Smooth muscle cell (in vitro differentiated cells): ENCODE measurements at regions not wholly inside any gene's neighbourhood (a gene's known extent, or its start where the extent isn't known, plus 50 kb on each side); places are given as distances from the start of the nearest gene placed in this dataset.

Experiments
- DNase-seq: peaks from one replicate; lab custom pipeline; 2025; ENCODE audit not compliant: unreplicated experiment; lab: John Stamatoyannopoulos, UW
- H2AFZ ChIP-seq: fragments of 200-600 bp; sonication (generic); 2 replicates; pipeline ENCODE4 v1.6.0; 2016; ENCODE audit warnings: antibody characterized with exemption, low read depth, mild to moderate bottlenecking
- H3F3A ChIP-seq: fragments of 200-600 bp; sonication (generic); 2 replicates; pipeline ENCODE4 v1.6.0; 2017; ENCODE audit warnings: antibody characterized with exemption, low read depth
- H3K27ac ChIP-seq: fragments of 200-600 bp; sonication (generic); 2 replicates; pipeline ENCODE4 v1.5.1; 2016; ENCODE audit warnings: low read depth, mild to moderate bottlenecking
- H3K27me3 ChIP-seq: fragments of 200-600 bp; sonication (generic); 2 replicates; pipeline ENCODE4 v1.6.1; 2016; ENCODE audit warnings: low read depth, mild to moderate bottlenecking
- H3K36me3 ChIP-seq: fragments of 200-600 bp; sonication (generic); 2 replicates; pipeline ENCODE4 v1.5.1; 2016; ENCODE audit warnings: low read depth
- H3K4me1 ChIP-seq: fragments of 200-600 bp; sonication (generic); 2 replicates; pipeline ENCODE4 v1.5.1; 2016; ENCODE audit warnings: low read depth
- H3K4me2 ChIP-seq: fragments of 200-600 bp; sonication (generic); 2 replicates; pipeline ENCODE4 v1.6.0; 2016; ENCODE audit warnings: mild to moderate bottlenecking
- H3K4me3 ChIP-seq: fragments of 200-600 bp; sonication (generic); 2 replicates; pipeline ENCODE4 v1.5.1; 2016; ENCODE audit warnings: mild to moderate bottlenecking
- H3K79me2 ChIP-seq: fragments of 200-600 bp; sonication (generic); 2 replicates; pipeline ENCODE4 v1.6.0; 2016; ENCODE audit warnings: low read depth, mild to moderate bottlenecking
- H3K9ac ChIP-seq: fragments of 200-600 bp; sonication (generic); 2 replicates; pipeline ENCODE4 v1.6.0; 2016; ENCODE audit warnings: low read depth
- H3K9me3 ChIP-seq: fragments of 200-600 bp; sonication (generic); replicated peaks from 2 replicates; pipeline ENCODE4 v1.5.1; 2016; ENCODE audit warnings: low read depth
- H4K20me1 ChIP-seq: fragments of 200-600 bp; sonication (generic); 2 replicates; pipeline ENCODE4 v1.6.0; 2016; ENCODE audit warnings: low read depth
- CTCF ChIP-seq: fragments of 200-600 bp; sonication (generic); IDR thresholded peaks from 2 replicates; pipeline ENCODE4 v1.5.1; 2017; ENCODE audit warnings: borderline replicate concordance, mild to moderate bottlenecking, antibody characterized with exemption; ENCODE audit not compliant: insufficient read depth, poor library complexity, severe bottlenecking
- WGBS: methylation state at CpG from one replicate; pipeline ENCODE4 v1.1.7; 2016; ENCODE audit warnings: low lambda C conversion rate; 5-methylcytosine and 5-hydroxymethylcytosine counted together

DNA sequence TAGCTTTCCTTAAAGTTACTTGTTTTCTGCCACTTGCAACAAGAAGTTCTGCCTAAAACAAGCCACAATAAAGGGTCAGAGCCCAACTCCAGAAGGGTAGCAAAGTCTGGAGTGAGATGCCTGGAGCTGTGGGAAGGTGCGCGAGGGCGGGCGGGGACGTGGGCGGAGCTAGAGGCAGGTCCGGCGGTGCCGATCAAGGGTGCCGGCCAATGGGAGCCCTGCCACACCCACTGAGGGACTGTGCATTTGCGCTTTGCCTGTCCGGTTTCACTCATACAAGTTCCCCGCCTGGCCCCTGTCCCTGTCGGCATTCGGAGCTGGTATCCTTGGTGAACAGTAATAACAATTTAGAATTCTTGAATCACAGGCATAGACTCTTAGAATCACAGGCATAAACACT is 732.4 kb downstream of the MATN1 start:
- no peak for DNase-seq
- Histone ChIP-seq H4K20me1 (no peaks in the 10 kb centered on the region), H3K9me3 (no peaks in the 10 kb centered on the region), H3K27ac (no peak overlapping the region), H3K4me1 (no peaks in the 10 kb centered on the region), H3K4me3 (no peak overlapping the region), H3K4me2 (no peak overlapping the region), H3K79me2 (no peaks in the 10 kb centered on the region), H3K36me3 (no peaks in the 10 kb centered on the region), H3F3A (no peaks in the 10 kb centered on the region), H3K9ac (no peak overlapping the region), H2AFZ (no peak overlapping the region), H3K27me3 (no peaks in the 10 kb centered on the region)
- 55% methylated on average over 15 of the region's 15 CpGs for WGBS
- no peak for TF ChIP-seq CTCF

- Histone ChIP-seq H3K36me3 (no peaks in the 10 kb centered on the region), H3K4me2 (no peak overlapping the region), H3K27me3 (no peaks in the 10 kb centered on the region), H2AFZ (no peak overlapping the region), H3K79me2 (no peaks in the 10 kb centered on the region), H3K4me3 (no peak overlapping the region), H3F3A (no peaks in the 10 kb centered on the region), H4K20me1 (no peaks in the 10 kb centered on the region), H3K27ac (no peak overlapping the region), H3K9me3 (no peaks in the 10 kb centered on the region), H3K4me1 (no peaks in the 10 kb centered on the region), H3K9ac (no peak overlapping the region)
- DNase-seq: no peak
- TF ChIP-seq CTCF: no peak
- WGBS: 66% methylated on average over 8 of the region's 8 CpGs
Measured at GRCh38 chr1:29990304-29990703, 733.1 kb downstream of the MATN1 start.

GRCh38 chr1:29986986-29987385 is 736.4 kb downstream of the MATN1 start:
- Histone ChIP-seq H3F3A (no peaks in the 10 kb centered on the region), H3K79me2 (no peaks in the 10 kb centered on the region), H3K9me3 (no peaks in the 10 kb centered on the region), H3K36me3 (no peaks in the 10 kb centered on the region), H2AFZ (no peak overlapping the region), H4K20me1 (no peaks in the 10 kb centered on the region), H3K4me2 (no peak overlapping the region), H3K9ac (no peak overlapping the region), H3K4me3 (no peak overlapping the region), H3K27me3 (no peaks in the 10 kb centered on the region), H3K4me1 (peaks cover 4% of the 10 kb centered on the region), H3K27ac (no peak overlapping the region)
- no peak for DNase-seq
- 49% methylated on average over 2 of the region's 2 CpGs for WGBS
- TF ChIP-seq CTCF: no peak

DNA sequence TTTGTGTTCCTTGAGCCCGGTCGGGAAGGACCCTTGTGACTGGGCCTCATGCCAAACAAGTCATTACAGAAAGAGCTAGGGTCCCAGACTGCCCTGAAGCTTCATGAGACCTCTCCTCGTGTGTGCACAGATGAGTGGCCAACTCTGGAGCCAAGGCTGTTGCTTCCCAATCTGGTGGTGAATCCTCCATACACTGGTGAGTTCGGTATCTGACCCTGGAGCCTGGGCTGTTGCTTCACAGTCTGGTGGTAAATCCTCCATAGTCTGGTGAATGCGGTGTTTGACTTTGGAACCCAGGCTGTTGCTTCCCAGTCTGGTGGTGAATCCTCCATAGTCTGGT is 737.8 kb downstream of the MATN1 start:
- no peak for DNase-seq
- no peaks in the 10 kb centered on the region for H4K20me1 ChIP-seq
- no peak overlapping the region for H3K4me2 ChIP-seq
- no peaks in the 10 kb centered on the region for H3K79me2 ChIP-seq
- no peak overlapping the region for H2AFZ ChIP-seq
- H3K9ac ChIP-seq: no peak overlapping the region
- WGBS: 91% methylated on average over 5 of the region's 5 CpGs
- H3K4me3 ChIP-seq: no peak overlapping the region
- no peaks in the 10 kb centered on the region for H3F3A ChIP-seq
- no peak for TF ChIP-seq CTCF
- no peaks in the 10 kb centered on the region for H3K36me3 ChIP-seq
- no peaks in the 10 kb centered on the region for H3K9me3 ChIP-seq
- H3K27ac ChIP-seq: no peak overlapping the region
- peaks cover 4% of the 10 kb centered on the region for H3K4me1 ChIP-seq
- H3K27me3 ChIP-seq: no peaks in the 10 kb centered on the region
